Endodermal cell (in vitro differentiated cells): ENCODE measurements at regions not wholly inside any gene's neighbourhood (a gene's known extent, or its start where the extent isn't known, plus 50 kb on each side); places are given as distances from the start of the nearest gene placed in this dataset.

Experiments
- DNase-seq: peaks from one replicate; pipeline ENCODE4 v3.0.0-alpha.2; 2017
- H3K27ac ChIP-seq: 2 replicates; pipeline ENCODE4 v1.5.1; 2013; ENCODE audit warnings: mild to moderate bottlenecking, low read depth, low read length, moderate library complexity
- H3K27me3 ChIP-seq: 2 replicates; pipeline ENCODE4 v1.6.1; 2013; ENCODE audit warnings: mild to moderate bottlenecking, low read length, moderate library complexity; ENCODE audit not compliant: insufficient read depth, control insufficient read depth, poor library complexity, severe bottlenecking
- H3K36me3 ChIP-seq: 2 replicates; pipeline ENCODE4 v1.7.0; 2013; ENCODE audit warnings: mild to moderate bottlenecking, low read length, moderate library complexity; ENCODE audit not compliant: control insufficient read depth, insufficient read depth
- H3K4me1 ChIP-seq: one replicate; pipeline ENCODE4 v1.7.0; 2013; ENCODE audit warnings: low read length; ENCODE audit not compliant: control insufficient read depth, insufficient read depth
- H3K4me3 ChIP-seq: 2 replicates; pipeline ENCODE4 v1.5.1; 2013; ENCODE audit warnings: mild to moderate bottlenecking, low read length, moderate library complexity
- H3K9ac ChIP-seq: 2 replicates; pipeline ENCODE4 v1.6.1; 2013; ENCODE audit warnings: mild to moderate bottlenecking, low read length, moderate library complexity; ENCODE audit not compliant: poor library complexity, severe bottlenecking; ENCODE audit errors: extremely low read depth
- H3K9me3 ChIP-seq: 2 replicates; pipeline ENCODE4 v1.6.1; 2013; ENCODE audit warnings: mild to moderate bottlenecking, low read length, moderate library complexity; ENCODE audit not compliant: control insufficient read depth
- H3K27ac Mint-ChIP-seq: 2 replicates; pipeline ENCODE4 v1.8.0; 2020; ENCODE audit warnings: mixed read lengths
- H3K27me3 Mint-ChIP-seq: 2 replicates; pipeline ENCODE4 v1.8.0; 2021; ENCODE audit warnings: mild to moderate bottlenecking, mixed read lengths; ENCODE audit not compliant: insufficient read depth
- H3K36me3 Mint-ChIP-seq: 2 replicates; pipeline ENCODE4 v1.8.0; 2020; ENCODE audit warnings: low read depth, mixed read lengths
- H3K4me1 Mint-ChIP-seq: 2 replicates; pipeline ENCODE4 v1.8.0; 2020; ENCODE audit warnings: mixed read lengths
- H3K4me3 Mint-ChIP-seq: 2 replicates; pipeline ENCODE4 v1.8.0; 2020; ENCODE audit warnings: mild to moderate bottlenecking, moderate library complexity, mixed read lengths
- H3K9me3 Mint-ChIP-seq: 2 replicates; pipeline ENCODE4 v1.8.0; 2020; ENCODE audit warnings: mild to moderate bottlenecking, mixed read lengths
- WGBS, 2 experiments: methylation state at CpG; one replicate each; pipeline versions ENCODE4 v1.1.5 to v1.1.7; 2013; ENCODE audit warnings: missing lambda C conversion rate in 2 of 2, mixed read lengths in 1 of 2; ENCODE audit not compliant: insufficient coverage in 1 of 2, insufficient read length in 1 of 2; 5-methylcytosine and 5-hydroxymethylcytosine counted together
- TF ChIP-seq, protein P1 (sequence below): fragments of 200-600 bp; sonication (generic); conservative IDR thresholded peaks from 2 replicates; pipeline ENCODE4 v1.5.0; 2021; ENCODE audit warnings: antibody characterized with exemption, mild to moderate bottlenecking

GRCh38 chr13:90201202-90201601 is 1146.3 kb upstream of the MIR17HG start:
- Histone ChIP-seq H3K9me3 (no peaks in the 10 kb centered on the region), H3K9ac (no peak overlapping the region), H3K4me3 (no peak overlapping the region), H3K27me3 (no peaks in the 10 kb centered on the region), H3K27ac (no peak overlapping the region), H3K4me1 (no peaks in the 10 kb centered on the region), H3K36me3 (no peaks in the 10 kb centered on the region)
- no peaks in the 10 kb centered on the region for H3K27me3 Mint-ChIP-seq
- TF ChIP-seq, protein P1, sequence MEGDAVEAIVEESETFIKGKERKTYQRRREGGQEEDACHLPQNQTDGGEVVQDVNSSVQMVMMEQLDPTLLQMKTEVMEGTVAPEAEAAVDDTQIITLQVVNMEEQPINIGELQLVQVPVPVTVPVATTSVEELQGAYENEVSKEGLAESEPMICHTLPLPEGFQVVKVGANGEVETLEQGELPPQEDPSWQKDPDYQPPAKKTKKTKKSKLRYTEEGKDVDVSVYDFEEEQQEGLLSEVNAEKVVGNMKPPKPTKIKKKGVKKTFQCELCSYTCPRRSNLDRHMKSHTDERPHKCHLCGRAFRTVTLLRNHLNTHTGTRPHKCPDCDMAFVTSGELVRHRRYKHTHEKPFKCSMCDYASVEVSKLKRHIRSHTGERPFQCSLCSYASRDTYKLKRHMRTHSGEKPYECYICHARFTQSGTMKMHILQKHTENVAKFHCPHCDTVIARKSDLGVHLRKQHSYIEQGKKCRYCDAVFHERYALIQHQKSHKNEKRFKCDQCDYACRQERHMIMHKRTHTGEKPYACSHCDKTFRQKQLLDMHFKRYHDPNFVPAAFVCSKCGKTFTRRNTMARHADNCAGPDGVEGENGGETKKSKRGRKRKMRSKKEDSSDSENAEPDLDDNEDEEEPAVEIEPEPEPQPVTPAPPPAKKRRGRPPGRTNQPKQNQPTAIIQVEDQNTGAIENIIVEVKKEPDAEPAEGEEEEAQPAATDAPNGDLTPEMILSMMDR = no peak
- H3K36me3 Mint-ChIP-seq = no peaks in the 10 kb centered on the region
- DNase-seq = no peak
- H3K27ac Mint-ChIP-seq = no peak overlapping the region
- H3K4me3 Mint-ChIP-seq = no peak overlapping the region
- no peaks in the 10 kb centered on the region for H3K9me3 Mint-ChIP-seq
- 93 to 100% methylated on average over 1 of the region's 1 CpG for WGBS, 2 experiments
- no peaks in the 10 kb centered on the region for H3K4me1 Mint-ChIP-seq

DNA sequence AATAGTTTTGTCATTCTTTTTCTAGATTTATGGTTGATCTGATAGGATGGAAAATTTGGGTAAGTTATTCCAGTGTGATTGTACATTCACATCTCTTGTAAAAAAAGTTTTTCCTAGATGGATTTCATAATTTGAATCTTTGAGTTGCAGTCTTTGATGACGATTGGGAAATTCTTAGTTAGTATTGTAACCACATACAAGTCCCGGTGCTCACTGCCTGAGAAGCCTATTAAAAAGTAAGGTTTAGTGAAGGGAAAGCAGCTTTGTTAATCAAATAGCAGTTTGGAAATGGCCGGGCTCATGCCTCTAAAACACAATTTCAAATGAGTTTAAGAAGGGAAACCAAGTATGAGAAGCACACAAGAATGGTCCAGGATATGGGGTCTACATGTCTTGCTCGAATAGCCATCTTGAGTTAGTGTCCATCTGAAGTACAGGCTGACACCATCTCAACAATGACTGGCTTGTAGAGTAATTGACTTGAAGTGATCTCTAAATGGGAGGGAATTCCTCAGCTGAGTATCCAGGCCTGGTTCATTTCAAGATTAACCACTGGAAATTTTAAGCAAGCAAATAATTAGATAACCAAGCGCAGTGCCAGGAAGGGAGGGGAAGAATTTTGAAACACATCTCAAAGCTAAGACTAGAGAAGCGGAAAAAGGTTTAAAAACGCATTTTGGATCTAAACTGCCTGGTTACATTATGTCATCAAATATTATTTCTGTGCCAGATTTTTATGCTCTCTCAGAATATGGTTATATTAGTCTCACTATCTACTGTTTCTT is 1145.6 kb upstream of the MIR17HG start:
- no peaks in the 10 kb centered on the region for H3K36me3 ChIP-seq
- Mint-ChIP-seq H3K36me3 (no peaks in the 10 kb centered on the region), H3K4me3 (no peak overlapping the region), H3K27me3 (no peaks in the 10 kb centered on the region), H3K9me3 (no peaks in the 10 kb centered on the region), H3K4me1 (no peaks in the 10 kb centered on the region), H3K27ac (no peak overlapping the region)
- H3K9me3 ChIP-seq = no peaks in the 10 kb centered on the region
- H3K4me1 ChIP-seq = no peaks in the 10 kb centered on the region
- no peak overlapping the region for H3K27ac ChIP-seq
- no peak for DNase-seq
- H3K9ac ChIP-seq = no peak overlapping the region
- TF ChIP-seq, protein P1 = no peak
- H3K27me3 ChIP-seq = no peaks in the 10 kb centered on the region
- H3K4me3 ChIP-seq = no peak overlapping the region
- 85 to 90% methylated on average over 4 to 7 of the region's 7 CpGs for WGBS, 2 experiments

DNA sequence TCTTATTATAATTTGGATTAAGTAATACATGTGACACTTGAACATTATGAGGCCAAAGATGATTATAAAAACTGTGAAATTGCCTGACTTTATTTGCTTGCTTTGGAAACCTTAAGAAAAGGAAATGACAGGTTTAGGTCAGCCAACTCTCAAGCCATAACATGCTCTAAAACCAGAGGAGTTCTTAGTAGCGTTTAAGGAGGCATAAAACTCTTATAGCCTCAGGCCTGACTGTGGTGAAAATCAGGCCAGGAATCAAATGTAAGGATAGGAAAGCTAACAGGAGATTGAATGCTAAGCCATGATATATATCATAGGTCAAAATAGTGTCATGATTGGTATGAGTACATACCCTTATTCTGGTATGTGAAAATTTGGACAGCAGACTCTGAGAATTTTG is 1142.4 kb upstream of the MIR17HG start:
- H3K9ac ChIP-seq = no peak overlapping the region
- H3K27me3 ChIP-seq = no peaks in the 10 kb centered on the region
- 85 to 100% methylated on average over 1 of the region's 1 CpG for WGBS, 2 experiments
- no peak overlapping the region for H3K4me3 Mint-ChIP-seq
- H3K27ac Mint-ChIP-seq = no peak overlapping the region
- no peaks in the 10 kb centered on the region for H3K27me3 Mint-ChIP-seq
- no peaks in the 10 kb centered on the region for H3K9me3 Mint-ChIP-seq
- no peak overlapping the region for H3K27ac ChIP-seq
- no peak overlapping the region for H3K4me3 ChIP-seq
- H3K36me3 Mint-ChIP-seq = no peaks in the 10 kb centered on the region
- no peaks in the 10 kb centered on the region for H3K9me3 ChIP-seq
- no peaks in the 10 kb centered on the region for H3K4me1 ChIP-seq
- no peak for DNase-seq
- TF ChIP-seq, protein P1 = no peak
- no peaks in the 10 kb centered on the region for H3K36me3 ChIP-seq
- no peaks in the 10 kb centered on the region for H3K4me1 Mint-ChIP-seq
